T-helper 17 cell (primary cell): ENCODE measurements at regions not wholly inside any gene's neighbourhood (a gene's known extent, or its start where the extent isn't known, plus 50 kb on each side); places are given as distances from the start of the nearest gene placed in this dataset.

ENCODE experiments used
- ATAC-seq: fragments of 150-1000 bp; cut with Tn5 transposase; 2 replicates; pipeline ENCODE4 v1.10.0; 2021; ENCODE audit warnings: mild to moderate bottlenecking, moderate library complexity
- DNase-seq, 3 donors: peaks; one replicate each; pipeline versions ENCODE4 v3.0.0 to v3.0.0-alpha.2; 2020 to 2021
- H3K9me3 ChIP-seq: one replicate; pipeline ENCODE4 v1.7.0; 2013; ENCODE audit warnings: low read length, mild to moderate bottlenecking; ENCODE audit not compliant: control insufficient read depth, poor library complexity, severe bottlenecking
- H3K27ac Mint-ChIP-seq: one replicate; pipeline ENCODE4 v1.8.0; 2022; ENCODE audit warnings: mild to moderate bottlenecking, moderate library complexity, mixed read lengths
- H3K27me3 Mint-ChIP-seq: one replicate; pipeline ENCODE4 v1.8.0; 2022; ENCODE audit warnings: mixed read lengths
- H3K36me3 Mint-ChIP-seq: one replicate; pipeline ENCODE4 v1.8.0; 2022; ENCODE audit warnings: low read depth, mixed read lengths
- H3K4me1 Mint-ChIP-seq: one replicate; pipeline ENCODE4 v1.8.0; 2022; ENCODE audit warnings: mild to moderate bottlenecking, mixed read lengths
- H3K4me3 Mint-ChIP-seq: one replicate; pipeline ENCODE4 v1.8.0; 2022; ENCODE audit warnings: mild to moderate bottlenecking, moderate library complexity, mixed read lengths

DNA sequence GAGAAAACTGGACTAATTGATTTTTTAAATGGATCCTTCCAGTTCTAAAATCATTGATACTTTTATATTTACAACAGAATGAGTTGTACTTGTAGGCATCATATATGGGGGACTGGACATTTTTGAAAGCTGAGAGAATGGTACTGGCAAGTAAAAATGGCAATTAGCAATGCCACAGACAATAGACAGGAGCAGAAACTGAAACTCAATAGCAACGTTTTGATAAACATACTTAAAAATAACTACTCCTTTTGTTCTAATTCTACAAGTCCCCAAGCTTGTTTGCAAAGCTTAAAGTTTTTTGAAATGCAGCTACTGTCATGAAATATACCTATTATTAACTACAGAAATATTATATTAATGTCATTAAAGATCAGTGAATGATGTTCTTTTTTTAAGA is 52.8 kb upstream of the FBXL7 start:
- no peak for ATAC-seq
- no peak for DNase-seq
- no peak overlapping the region for H3K27ac Mint-ChIP-seq
- H3K36me3 Mint-ChIP-seq, result no peaks in the 10 kb centered on the region
- no peaks in the 10 kb centered on the region for H3K27me3 Mint-ChIP-seq
- H3K4me1 Mint-ChIP-seq, result no peaks in the 10 kb centered on the region
- no peak overlapping the region for H3K4me3 Mint-ChIP-seq
- no peaks in the 10 kb centered on the region for H3K9me3 ChIP-seq

GRCh38 chr5:15446552-15446951 is 53.4 kb upstream of the FBXL7 start:
- no peaks in the 10 kb centered on the region for H3K9me3 ChIP-seq
- ATAC-seq, result no peak
- Mint-ChIP-seq H3K4me1 (no peaks in the 10 kb centered on the region), H3K36me3 (no peaks in the 10 kb centered on the region), H3K27me3 (no peaks in the 10 kb centered on the region), H3K27ac (no peak overlapping the region), H3K4me3 (no peak overlapping the region)
- DNase-seq, result no peak

DNA sequence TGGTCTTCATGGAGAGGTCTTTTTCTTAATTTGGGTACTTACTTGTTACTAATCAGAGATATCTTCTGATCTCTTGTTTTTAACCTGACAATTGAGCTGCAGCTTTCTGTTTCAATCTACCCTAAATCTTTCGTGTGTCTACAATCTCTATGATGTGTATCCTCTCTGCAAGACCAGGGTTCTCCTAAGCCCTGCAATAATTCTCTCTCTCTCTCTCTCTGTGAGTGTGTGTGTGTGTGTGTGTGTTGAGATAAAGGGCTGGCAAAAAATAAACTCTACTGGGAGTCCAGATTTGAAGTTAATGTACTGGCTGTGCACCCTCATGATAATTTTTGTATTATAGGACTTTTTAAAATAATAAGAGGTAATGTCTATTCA is 57.8 kb upstream of the FBXL7 start:
- Mint-ChIP-seq H3K4me3 (no peak overlapping the region), H3K36me3 (no peaks in the 10 kb centered on the region), H3K27me3 (no peaks in the 10 kb centered on the region), H3K27ac (no peak overlapping the region), H3K4me1 (no peaks in the 10 kb centered on the region)
- no peak for ATAC-seq
- no peak for DNase-seq
- no peaks in the 10 kb centered on the region for H3K9me3 ChIP-seq

DNA sequence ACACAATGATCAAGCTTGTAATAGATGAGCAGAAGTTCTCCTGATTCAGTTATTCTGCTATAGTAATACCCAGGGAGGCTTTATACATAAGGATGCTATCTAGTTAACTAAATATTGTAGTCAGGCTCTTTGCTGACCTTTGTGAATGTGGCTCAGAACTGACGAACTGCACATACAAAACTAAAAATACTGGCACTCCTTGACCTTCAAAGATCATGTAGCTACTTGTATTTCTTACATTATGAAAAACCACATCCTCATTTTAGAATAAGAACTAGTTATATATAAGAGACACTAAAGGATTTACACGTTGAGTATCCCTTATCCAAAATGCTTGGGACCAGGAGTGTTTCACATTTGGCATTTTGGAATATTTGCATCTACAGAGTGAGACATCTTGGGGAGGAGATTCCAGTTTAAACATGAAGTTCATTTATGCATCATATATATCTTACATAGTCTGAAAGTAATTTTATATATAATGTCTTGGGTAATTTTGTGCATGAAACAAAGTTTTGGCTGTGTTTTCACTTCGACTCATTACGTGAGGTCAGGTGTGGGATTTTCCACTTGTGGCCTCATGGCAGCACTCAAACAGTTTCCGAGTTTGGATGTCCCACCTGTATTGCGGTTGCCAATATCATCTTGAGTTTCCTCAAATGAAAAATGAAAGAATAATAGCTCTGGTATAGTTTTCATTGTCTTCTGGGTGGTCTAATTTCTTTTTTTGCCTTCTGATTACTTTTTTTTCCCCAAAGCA is 58.4 kb upstream of the FBXL7 start:
- Mint-ChIP-seq H3K36me3 (no peaks in the 10 kb centered on the region), H3K4me1 (no peaks in the 10 kb centered on the region), H3K4me3 (no peak overlapping the region), H3K27me3 (no peaks in the 10 kb centered on the region), H3K27ac (no peak overlapping the region)
- ATAC-seq, result no peak
- DNase-seq, result no peak
- H3K9me3 ChIP-seq, result no peaks in the 10 kb centered on the region

GRCh38 chr5:15440434-15440833 is 59.5 kb upstream of the FBXL7 start:
- ATAC-seq (no peak), DNase-seq (no peak)
- no peaks in the 10 kb centered on the region for H3K9me3 ChIP-seq
- Mint-ChIP-seq H3K4me1 (no peaks in the 10 kb centered on the region), H3K27me3 (no peaks in the 10 kb centered on the region), H3K4me3 (no peak overlapping the region), H3K36me3 (no peaks in the 10 kb centered on the region), H3K27ac (no peak overlapping the region)

DNA sequence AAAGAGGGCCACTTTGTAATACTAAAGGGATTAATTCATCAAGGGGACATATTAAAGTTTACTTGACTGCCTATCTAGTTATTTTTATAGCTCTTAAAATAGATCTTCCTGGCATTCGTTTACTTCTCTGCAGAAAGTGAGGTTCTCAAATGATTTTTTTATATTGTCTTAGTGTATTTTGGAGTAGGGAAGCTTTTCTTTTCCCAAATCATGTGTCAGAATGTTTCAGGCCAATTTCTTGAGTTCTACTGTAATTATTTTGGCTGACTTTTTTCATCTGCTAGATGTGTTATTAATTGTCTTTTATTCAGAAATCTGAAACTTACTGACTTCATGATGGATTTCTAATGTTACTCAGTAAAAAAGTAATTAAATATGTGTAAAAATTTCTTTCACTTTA is 60.2 kb upstream of the FBXL7 start:
- H3K27ac Mint-ChIP-seq, result no peak overlapping the region
- no peaks in the 10 kb centered on the region for H3K4me1 Mint-ChIP-seq
- no peaks in the 10 kb centered on the region for H3K9me3 ChIP-seq
- H3K27me3 Mint-ChIP-seq, result no peaks in the 10 kb centered on the region
- no peak for ATAC-seq
- no peak overlapping the region for H3K4me3 Mint-ChIP-seq
- no peak for DNase-seq
- no peaks in the 10 kb centered on the region for H3K36me3 Mint-ChIP-seq

- Mint-ChIP-seq H3K4me3 (no peak overlapping the region), H3K36me3 (no peaks in the 10 kb centered on the region), H3K4me1 (no peaks in the 10 kb centered on the region), H3K27ac (no peak overlapping the region), H3K27me3 (no peaks in the 10 kb centered on the region)
- ATAC-seq (no peak), DNase-seq (no peak)
- H3K9me3 ChIP-seq, result no peaks in the 10 kb centered on the region
These were observed 66.3 kb upstream of the FBXL7 start for GRCh38 chr5:15433709-15434108.

DNA sequence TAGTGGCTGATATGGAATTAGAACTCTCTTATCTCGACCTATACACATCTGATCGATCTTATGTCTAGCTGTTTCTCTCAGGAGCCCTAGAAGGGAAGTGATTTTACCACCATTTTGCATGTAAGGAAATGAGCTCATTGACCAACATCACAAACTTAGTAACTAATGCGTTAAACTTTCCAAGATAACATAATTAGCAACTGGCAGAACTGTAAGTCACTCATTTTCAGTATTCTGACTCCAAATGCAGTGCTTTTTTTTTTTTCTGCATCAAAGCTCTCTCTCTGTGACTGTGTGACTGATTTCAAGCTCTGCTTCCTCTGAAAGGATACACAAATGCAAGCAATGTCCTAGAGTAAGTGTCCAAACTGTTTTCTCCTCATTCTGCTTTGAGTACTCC is 68.1 kb upstream of the FBXL7 start:
- Mint-ChIP-seq H3K4me1 (no peaks in the 10 kb centered on the region), H3K4me3 (no peak overlapping the region), H3K36me3 (no peaks in the 10 kb centered on the region), H3K27ac (no peak overlapping the region), H3K27me3 (no peaks in the 10 kb centered on the region)
- H3K9me3 ChIP-seq, result no peaks in the 10 kb centered on the region
- no peak for ATAC-seq
- DNase-seq, result no peak

- no peak overlapping the region for H3K4me3 Mint-ChIP-seq
- H3K4me1 Mint-ChIP-seq, result no peaks in the 10 kb centered on the region
- DNase-seq (no peak), ATAC-seq (no peak)
- H3K9me3 ChIP-seq, result no peaks in the 10 kb centered on the region
- no peak overlapping the region for H3K27ac Mint-ChIP-seq
- H3K36me3 Mint-ChIP-seq, result no peaks in the 10 kb centered on the region
- no peaks in the 10 kb centered on the region for H3K27me3 Mint-ChIP-seq
These were observed 74.2 kb upstream of the FBXL7 start for GRCh38 chr5:15425766-15426165.

DNA sequence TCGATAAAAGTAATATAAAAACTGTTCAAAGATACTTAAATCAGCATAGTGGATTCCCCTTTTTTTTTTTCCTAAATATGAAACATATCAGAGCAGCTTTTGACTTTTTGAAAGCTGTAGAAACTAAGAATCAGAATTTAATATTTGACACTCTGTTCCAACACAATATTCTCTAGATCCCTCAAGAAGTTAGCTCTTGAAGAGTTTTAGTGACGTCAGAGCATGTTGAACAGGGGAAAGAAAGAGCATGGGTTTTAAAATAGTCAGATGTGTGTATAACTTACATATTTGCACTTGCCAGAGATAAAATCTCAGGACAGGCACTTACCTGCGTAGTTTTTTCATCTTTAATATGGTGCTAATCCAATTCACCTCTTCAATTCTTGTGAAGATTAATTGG is 75.2 kb upstream of the FBXL7 start:
- H3K27me3 Mint-ChIP-seq, result no peaks in the 10 kb centered on the region
- H3K27ac Mint-ChIP-seq, result no peak overlapping the region
- ATAC-seq (no peak), DNase-seq (no peak)
- H3K9me3 ChIP-seq, result no peaks in the 10 kb centered on the region
- H3K4me1 Mint-ChIP-seq, result no peaks in the 10 kb centered on the region
- H3K4me3 Mint-ChIP-seq, result no peak overlapping the region
- no peaks in the 10 kb centered on the region for H3K36me3 Mint-ChIP-seq

DNA sequence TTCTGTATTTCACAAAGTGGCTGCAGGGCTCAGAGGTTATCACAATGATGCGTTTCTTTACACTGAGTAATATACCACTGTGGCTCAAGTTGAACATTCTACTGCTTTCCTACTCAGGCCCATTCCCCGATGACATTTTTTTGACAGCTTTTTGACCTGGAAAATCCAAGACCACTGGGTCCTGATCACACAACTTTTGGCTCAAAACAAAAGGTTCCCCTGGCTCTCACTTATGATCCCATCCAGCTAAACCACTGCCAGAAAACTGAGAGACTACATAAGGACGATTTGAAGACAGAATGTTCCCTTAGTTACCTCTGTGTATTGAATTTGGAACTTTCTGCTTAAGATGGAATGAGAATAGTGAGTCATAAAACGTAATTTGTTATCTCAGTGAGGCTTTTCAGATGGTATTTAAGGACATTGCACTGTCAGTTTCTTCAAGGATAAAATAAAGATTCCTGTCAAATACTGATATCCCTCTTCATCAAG is 78.0 kb upstream of the FBXL7 start:
- H3K4me1 Mint-ChIP-seq, result no peaks in the 10 kb centered on the region
- H3K9me3 ChIP-seq, result peaks cover 2% of the 10 kb centered on the region
- no peak for ATAC-seq
- no peaks in the 10 kb centered on the region for H3K27me3 Mint-ChIP-seq
- H3K27ac Mint-ChIP-seq, result no peak overlapping the region
- DNase-seq, result no peak
- H3K4me3 Mint-ChIP-seq, result no peak overlapping the region
- no peaks in the 10 kb centered on the region for H3K36me3 Mint-ChIP-seq

DNA sequence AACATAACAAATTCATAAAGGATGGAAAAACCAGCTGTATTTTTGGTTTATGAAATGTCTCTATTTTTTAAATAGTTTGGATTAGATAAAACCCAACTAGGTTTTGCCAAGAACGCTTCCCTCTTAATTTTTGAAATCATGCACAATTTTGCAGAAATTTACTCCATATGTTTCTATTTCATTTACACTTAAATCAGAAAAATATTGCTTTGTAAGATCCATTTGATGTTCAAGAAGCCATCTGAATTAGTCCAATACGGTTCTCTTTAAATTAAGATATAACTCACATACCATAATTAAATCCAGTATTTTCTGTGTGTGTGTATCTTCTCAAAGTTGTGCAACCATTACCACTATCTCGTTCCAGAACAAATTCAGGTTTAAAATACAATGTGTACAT is 78.6 kb upstream of the FBXL7 start:
- H3K36me3 Mint-ChIP-seq, result no peaks in the 10 kb centered on the region
- H3K27ac Mint-ChIP-seq, result no peak overlapping the region
- ATAC-seq (no peak), DNase-seq (no peak)
- H3K4me3 Mint-ChIP-seq, result no peak overlapping the region
- H3K27me3 Mint-ChIP-seq, result no peaks in the 10 kb centered on the region
- no peaks in the 10 kb centered on the region for H3K4me1 Mint-ChIP-seq
- H3K9me3 ChIP-seq, result peaks cover 2% of the 10 kb centered on the region

GRCh38 chr5:15420201-15420600 is 79.8 kb upstream of the FBXL7 start:
- Mint-ChIP-seq H3K4me1 (no peaks in the 10 kb centered on the region), H3K4me3 (no peak overlapping the region), H3K27me3 (no peaks in the 10 kb centered on the region), H3K36me3 (no peaks in the 10 kb centered on the region), H3K27ac (no peak overlapping the region)
- H3K9me3 ChIP-seq, result peaks cover 2% of the 10 kb centered on the region
- ATAC-seq (no peak), DNase-seq (no peak)

- H3K27me3 Mint-ChIP-seq, result no peaks in the 10 kb centered on the region
- no peak overlapping the region for H3K27ac Mint-ChIP-seq
- H3K4me3 Mint-ChIP-seq, result no peak overlapping the region
- H3K36me3 Mint-ChIP-seq, result no peaks in the 10 kb centered on the region
- peaks cover 2% of the 10 kb centered on the region for H3K9me3 ChIP-seq
- no peaks in the 10 kb centered on the region for H3K4me1 Mint-ChIP-seq
- DNase-seq (no peak), ATAC-seq (no peak)
These were observed 82.8 kb upstream of the FBXL7 start for GRCh38 chr5:15417156-15417555.
